WI38 (cell line): ENCODE measurements at regions not wholly inside any gene's neighbourhood (a gene's known extent, or its start where the extent isn't known, plus 50 kb on each side); places are given as distances from the start of the nearest gene placed in this dataset.

Experiments used
- H3K4me3 ChIP-seq: 2 replicates; pipeline ENCODE4 v1.5.1; 2011; ENCODE audit warnings: low read depth, mild to moderate bottlenecking, control low read depth, low read length
- TF ChIP-seq, protein P1 (sequence below): IDR thresholded peaks from 2 replicates; pipeline ENCODE4 v1.5.1; 2012; ENCODE audit warnings: low read depth, mild to moderate bottlenecking, control low read depth, low read length

DNA sequence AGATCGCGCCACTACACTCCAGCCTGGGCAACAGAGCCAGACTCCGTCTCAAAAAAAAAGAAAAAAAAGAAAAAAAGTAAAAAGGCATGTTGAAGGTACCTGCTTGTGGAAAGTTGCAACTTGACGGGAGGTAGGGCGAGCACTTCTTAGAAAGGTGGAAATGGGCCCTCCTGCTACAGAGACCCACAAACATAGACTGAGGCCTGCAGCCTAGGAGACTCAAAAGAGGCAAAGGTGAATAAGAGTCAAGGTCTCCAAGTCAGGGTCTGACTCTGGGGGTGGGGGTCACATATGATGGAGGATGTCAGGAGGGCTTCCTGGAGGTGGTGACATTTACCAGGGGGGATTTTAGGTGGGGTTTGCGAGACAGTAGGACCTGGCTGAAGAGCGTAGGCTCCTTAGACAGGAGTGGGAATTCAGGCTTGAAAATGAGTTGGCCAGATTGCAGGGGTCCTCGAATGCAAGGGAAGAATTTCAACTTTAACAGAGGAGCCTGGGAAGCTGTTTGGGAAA lies 303.0 kb downstream of the SEC14L1 start:
- no peak overlapping the region for H3K4me3 ChIP-seq
- TF ChIP-seq, protein P1, sequence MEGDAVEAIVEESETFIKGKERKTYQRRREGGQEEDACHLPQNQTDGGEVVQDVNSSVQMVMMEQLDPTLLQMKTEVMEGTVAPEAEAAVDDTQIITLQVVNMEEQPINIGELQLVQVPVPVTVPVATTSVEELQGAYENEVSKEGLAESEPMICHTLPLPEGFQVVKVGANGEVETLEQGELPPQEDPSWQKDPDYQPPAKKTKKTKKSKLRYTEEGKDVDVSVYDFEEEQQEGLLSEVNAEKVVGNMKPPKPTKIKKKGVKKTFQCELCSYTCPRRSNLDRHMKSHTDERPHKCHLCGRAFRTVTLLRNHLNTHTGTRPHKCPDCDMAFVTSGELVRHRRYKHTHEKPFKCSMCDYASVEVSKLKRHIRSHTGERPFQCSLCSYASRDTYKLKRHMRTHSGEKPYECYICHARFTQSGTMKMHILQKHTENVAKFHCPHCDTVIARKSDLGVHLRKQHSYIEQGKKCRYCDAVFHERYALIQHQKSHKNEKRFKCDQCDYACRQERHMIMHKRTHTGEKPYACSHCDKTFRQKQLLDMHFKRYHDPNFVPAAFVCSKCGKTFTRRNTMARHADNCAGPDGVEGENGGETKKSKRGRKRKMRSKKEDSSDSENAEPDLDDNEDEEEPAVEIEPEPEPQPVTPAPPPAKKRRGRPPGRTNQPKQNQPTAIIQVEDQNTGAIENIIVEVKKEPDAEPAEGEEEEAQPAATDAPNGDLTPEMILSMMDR: no peak

DNA sequence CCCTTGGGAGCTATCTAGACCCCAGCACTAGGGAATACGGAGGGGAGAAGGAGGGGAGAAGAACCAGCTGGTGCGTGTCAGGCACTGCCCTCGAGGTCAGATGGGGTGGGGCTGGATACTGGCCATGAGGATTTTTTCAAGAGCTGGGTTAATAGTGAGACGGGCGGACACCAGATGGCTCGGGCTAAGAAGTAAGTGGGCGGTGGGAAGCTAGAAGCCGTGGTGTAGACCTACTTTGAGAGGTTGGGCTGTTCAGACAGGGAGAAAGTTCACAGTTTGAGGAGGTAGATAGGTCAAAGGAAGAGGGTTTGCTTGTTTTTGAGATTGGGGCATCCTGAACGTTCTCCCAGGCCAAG lies 303.8 kb downstream of the SEC14L1 start:
- H3K4me3 ChIP-seq: no peak overlapping the region
- TF ChIP-seq, protein P1: no peak

DNA sequence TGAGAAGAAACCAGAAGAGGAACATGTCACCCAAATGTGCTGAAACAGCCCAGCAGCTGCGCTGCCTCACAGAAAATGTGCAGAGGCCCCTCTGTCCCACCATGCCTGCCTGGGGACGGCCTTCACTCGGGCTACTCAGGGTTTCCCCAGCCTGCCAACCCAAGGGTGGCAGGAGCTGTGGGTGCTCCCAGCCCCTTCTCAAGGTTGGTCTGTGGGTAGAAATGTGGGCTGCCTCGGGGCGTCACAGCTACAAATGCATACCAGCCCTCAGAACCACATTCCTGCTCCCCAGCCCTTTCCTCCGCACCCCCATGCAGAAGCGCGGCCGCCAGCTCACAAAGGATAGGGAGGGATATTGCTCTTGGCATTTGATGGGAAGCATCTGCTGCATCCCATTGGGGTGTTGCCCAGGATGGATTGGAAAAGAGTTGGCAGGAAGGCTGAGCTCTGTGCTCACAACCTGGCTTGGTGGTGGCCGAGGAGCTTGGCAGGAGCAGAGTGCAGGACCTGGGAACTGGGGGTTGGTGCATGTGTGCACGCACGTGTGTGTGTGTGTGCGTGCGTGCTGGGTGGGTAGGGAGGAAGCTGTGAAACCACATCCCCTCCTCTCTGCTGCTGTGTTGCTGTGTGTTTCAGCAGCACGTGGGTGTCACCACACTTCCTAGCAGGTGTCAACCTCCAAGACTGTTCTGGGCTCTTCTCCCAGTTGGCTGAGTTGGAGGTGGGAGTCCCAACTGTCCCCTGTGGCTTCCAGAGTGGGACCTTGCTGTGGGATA lies 304.4 kb downstream of the SEC14L1 start:
- H3K4me3 ChIP-seq: no peak overlapping the region
- TF ChIP-seq, protein P1: no peak

DNA sequence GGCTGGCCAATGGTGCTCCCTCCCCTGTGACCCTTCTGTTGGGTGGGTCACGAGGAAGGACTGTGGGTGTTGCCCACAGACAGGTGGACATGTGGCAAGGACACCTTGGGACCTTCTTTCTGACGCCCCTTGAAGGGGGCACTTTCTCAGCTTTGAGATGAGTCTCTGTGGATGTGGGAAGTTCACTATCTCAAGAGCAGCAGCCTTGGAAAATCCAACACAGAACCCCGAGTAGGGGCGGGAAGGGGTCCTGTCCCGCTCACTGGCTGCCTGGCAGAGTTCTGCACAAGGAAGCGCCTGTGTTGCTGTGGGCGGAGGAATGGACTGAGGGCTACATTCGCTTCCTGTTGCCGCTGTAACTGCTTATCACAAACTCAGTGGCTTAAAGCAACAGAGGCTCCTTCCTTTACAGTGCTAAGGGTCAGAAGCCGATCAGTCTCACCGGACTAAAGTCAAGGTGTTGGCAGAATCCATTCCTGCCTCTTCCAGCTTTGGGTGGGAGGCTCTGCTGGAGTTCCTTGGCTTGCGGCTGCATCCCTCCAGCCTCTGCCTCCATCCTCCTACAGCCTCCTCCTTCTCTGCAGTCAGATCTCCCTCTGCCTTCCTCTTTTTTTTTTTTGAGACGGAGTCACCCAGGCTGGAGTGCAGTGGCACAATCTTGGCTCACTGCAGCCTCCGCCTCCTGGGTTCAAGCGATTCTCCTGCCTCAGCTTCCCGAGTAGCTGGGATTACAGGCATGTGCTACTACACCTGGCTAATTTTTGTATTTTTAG lies 305.2 kb downstream of the SEC14L1 start:
- TF ChIP-seq, protein P1: no peak
- H3K4me3 ChIP-seq: no peak overlapping the region

DNA sequence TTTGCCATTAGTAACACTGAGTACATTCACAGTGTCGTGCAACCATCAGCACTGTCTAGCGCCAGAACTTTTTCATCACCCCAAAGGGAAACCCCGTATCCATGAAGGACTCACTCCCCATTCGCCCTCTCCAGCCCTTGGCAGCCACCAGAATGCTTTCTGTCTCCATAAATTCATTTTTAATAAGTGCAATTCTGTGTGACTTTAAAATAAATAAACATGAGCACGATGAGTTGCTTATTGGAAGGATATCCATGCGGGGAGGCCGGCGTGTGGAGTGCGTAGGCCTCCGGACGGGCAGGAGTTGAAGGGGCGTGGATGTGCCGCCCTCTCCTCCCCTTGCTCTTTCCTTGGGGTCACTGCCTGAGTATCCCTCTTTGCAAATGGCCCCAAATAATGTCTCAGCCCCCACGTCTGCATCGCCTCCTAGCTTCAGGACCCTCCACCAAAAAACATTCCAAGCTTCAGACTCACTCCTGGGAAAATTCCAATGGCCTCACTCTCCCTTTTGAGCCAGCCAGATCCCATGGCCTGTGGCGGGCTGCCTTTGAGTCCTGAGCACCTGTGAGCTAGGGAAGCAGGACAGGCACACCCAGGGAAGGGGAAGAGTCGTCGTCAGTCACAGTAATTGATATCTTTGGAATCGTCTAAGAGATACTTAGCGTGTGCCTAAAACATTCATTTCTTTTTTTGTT lies 306.3 kb downstream of the SEC14L1 start:
- no peak overlapping the region for H3K4me3 ChIP-seq

DNA sequence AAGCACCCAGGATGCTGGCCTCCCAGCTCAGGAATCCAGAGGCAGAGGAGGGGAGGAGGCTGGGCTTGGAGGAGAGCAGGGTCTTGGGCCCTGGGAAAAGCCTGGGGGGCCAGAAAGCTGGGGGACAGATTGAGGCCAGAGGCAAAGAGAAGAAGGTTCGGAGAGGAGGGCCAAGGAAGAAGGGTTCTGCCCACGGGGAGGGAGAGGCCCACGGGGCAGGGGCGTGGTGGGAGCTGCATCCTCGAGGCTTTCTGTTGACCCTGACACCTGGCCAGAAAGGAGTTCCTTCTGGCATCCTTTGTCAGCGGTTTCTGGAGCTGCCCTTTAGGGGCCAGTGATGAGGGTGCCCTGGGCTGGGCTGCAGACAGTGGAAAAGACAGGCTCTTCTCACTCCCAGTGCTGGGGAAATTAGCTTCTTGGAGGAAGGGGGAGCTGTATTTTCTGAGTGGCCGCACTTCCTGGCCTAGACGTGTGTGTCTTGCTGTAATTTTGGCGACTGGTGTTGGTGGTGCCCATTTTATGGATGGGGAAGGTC lies 308.7 kb downstream of the SEC14L1 start:
- no peak overlapping the region for H3K4me3 ChIP-seq
- TF ChIP-seq, protein P1: no peak

More for the DNA sequence above, 306.3 kb downstream of the SEC14L1 start:
- TF ChIP-seq, protein P1: no peak
